RKO (cell line): ENCODE measurements at regions not wholly inside any gene's neighbourhood (a gene's known extent, or its start where the extent isn't known, plus 50 kb on each side); places are given as distances from the start of the nearest gene placed in this dataset.
A peak's percentile ranks its signal among the peaks of the same experiment; 100 is the strongest.

Experiments
- DNase-seq: peaks from one replicate; pipeline ENCODE4 v3.0.0-alpha.2; 2016; ENCODE audit warnings: low spot score

GRCh38 chr6:71396410-71396801 is 107.8 kb downstream of the OGFRL1 start:
- no peak for DNase-seq

GRCh38 chr6:71399279-71399678 is 110.7 kb downstream of the OGFRL1 start:
- no peak for DNase-seq

- no peak for DNase-seq
Measured at GRCh38 chr6:71400852-71401251, 112.2 kb downstream of the OGFRL1 start.

GRCh38 chr6:71402096-71402495 is 113.5 kb downstream of the OGFRL1 start:
- no peak for DNase-seq

- no peak for DNase-seq
Measured at GRCh38 chr6:71403422-71404134, 115.0 kb downstream of the OGFRL1 start.

- peak; percentile 28 for DNase-seq
Measured at GRCh38 chr6:71404145-71404966, 115.7 kb downstream of the OGFRL1 start.

- no peak for DNase-seq
Measured at GRCh38 chr6:71404967-71405278, 116.3 kb downstream of the OGFRL1 start.

- DNase-seq: no peak
Measured at GRCh38 chr6:71405416-71405815, 116.8 kb downstream of the OGFRL1 start.

GRCh38 chr6:71406865-71407860 is 118.6 kb downstream of the OGFRL1 start:
- DNase-seq: no peak

- DNase-seq: no peak
Measured at GRCh38 chr6:71408787-71409723, 120.4 kb downstream of the OGFRL1 start.

GRCh38 chr6:71410164-71410566 is 121.6 kb downstream of the OGFRL1 start:
- no peak for DNase-seq

- DNase-seq: no peak
Measured at GRCh38 chr6:71410681-71411080, 122.1 kb downstream of the OGFRL1 start.

GRCh38 chr6:71411882-71412281 is 123.3 kb downstream of the OGFRL1 start:
- no peak for DNase-seq

GRCh38 chr6:71412559-71413140 is 124.0 kb downstream of the OGFRL1 start:
- no peak for DNase-seq

GRCh38 chr6:71414486-71414885 is 125.9 kb downstream of the OGFRL1 start:
- DNase-seq: no peak

GRCh38 chr6:71419217-71420094 is 130.8 kb downstream of the OGFRL1 start:
- DNase-seq: no peak

- no peak for DNase-seq
Measured at GRCh38 chr6:71420095-71420692, 131.6 kb downstream of the OGFRL1 start.

- DNase-seq: no peak
Measured at GRCh38 chr6:71420693-71421328, 132.2 kb downstream of the OGFRL1 start.

- no peak for DNase-seq
Measured at GRCh38 chr6:71421611-71422010, 133.0 kb downstream of the OGFRL1 start.
